IMR-90 (cell line): ENCODE measurements at regions not wholly inside any gene's neighbourhood (a gene's known extent, or its start where the extent isn't known, plus 50 kb on each side); places are given as distances from the start of the nearest gene placed in this dataset.

Source experiments
- ATAC-seq: fragments of 200-7000 bp; cut with Tn5 transposase; 2 replicates; pipeline ENCODE4 v1.9.1; 2020; ENCODE audit warnings: low read depth, mild to moderate bottlenecking, moderate library complexity
- BruUV-seq: library from RNA; stranded (reverse); fragments of 400-500 nt; replicated peaks from 2 replicates; lab custom pipeline; 2021; lab: Mats Ljungman, UMichigan
- CTCF ChIA-PET: fragments of 300-600 bp; formaldehyde crosslinking; extraction: SDS; loops from one replicate; lab custom pipeline; 2021; ENCODE audit warnings: antibody characterized with exemption; lab: Yijun Ruan, JAX
- POLR2A ChIA-PET: fragments of 300-600 bp; sonication (Branson Sonifier 250); formaldehyde crosslinking; loops from one replicate; lab custom pipeline; 2022; ENCODE audit warnings: antibody characterized with exemption; ENCODE audit not compliant: unreplicated experiment; lab: Charles Lee
- DNase-seq: peaks from one replicate; pipeline ENCODE4 v3.0.0; 2013
- H2AFZ ChIP-seq: replicated peaks from 2 replicates; pipeline ENCODE3; 2013; ENCODE audit warnings: low read length, mild to moderate bottlenecking; ENCODE audit not compliant: poor library complexity
- H2AK5ac ChIP-seq: 2 replicates; pipeline ENCODE4 v1.6.1; 2013; ENCODE audit warnings: low read depth, low read length, inconsistent platforms
- H2AK9ac ChIP-seq: replicated peaks from 2 replicates; pipeline ENCODE3; 2013; ENCODE audit warnings: mild to moderate bottlenecking, low read depth, low read length, moderate library complexity; ENCODE audit not compliant: poor library complexity
- H2BK120ac ChIP-seq: 2 replicates; pipeline ENCODE4 v1.6.1; 2013; ENCODE audit warnings: low read depth, low read length, inconsistent platforms
- H2BK15ac ChIP-seq: 3 replicates; pipeline ENCODE4 v1.6.1; 2013; ENCODE audit warnings: low read depth, low read length, inconsistent platforms
- H2BK20ac ChIP-seq: 2 replicates; pipeline ENCODE4 v1.6.1; 2013; ENCODE audit warnings: low read depth, mild to moderate bottlenecking, inconsistent platforms, low read length, moderate library complexity
- H2BK5ac ChIP-seq: 2 replicates; pipeline ENCODE4 v1.6.1; 2013; ENCODE audit warnings: mild to moderate bottlenecking, low read depth, low read length, inconsistent platforms; ENCODE audit not compliant: poor library complexity, severe bottlenecking
- H3K14ac ChIP-seq: replicated peaks from 2 replicates; pipeline ENCODE4 v1.6.1; 2013; ENCODE audit warnings: low read depth, low read length, inconsistent platforms
- H3K18ac ChIP-seq: 2 replicates; pipeline ENCODE4 v1.6.1; 2013; ENCODE audit warnings: low read depth, low read length, control low read depth
- H3K23ac ChIP-seq: 2 replicates; pipeline ENCODE4 v1.6.1; 2013; ENCODE audit warnings: low read depth, low read length, inconsistent platforms
- H3K27ac ChIP-seq: 2 replicates; pipeline ENCODE4 v1.5.1; 2013; ENCODE audit warnings: mild to moderate bottlenecking, control low read depth, low read length; ENCODE audit not compliant: insufficient read depth
- H3K27me3 ChIP-seq: 2 replicates; pipeline ENCODE4 v1.6.1; 2013; ENCODE audit warnings: low read length; ENCODE audit not compliant: control insufficient read depth, insufficient read depth
- H3K36me3 ChIP-seq: 2 replicates; pipeline ENCODE4 v1.6.1; 2013; ENCODE audit warnings: low read length, mixed read lengths; ENCODE audit not compliant: control insufficient read depth, insufficient read depth
- H3K4ac ChIP-seq: 2 replicates; pipeline ENCODE4 v1.6.1; 2013; ENCODE audit warnings: low read depth, low read length, inconsistent platforms
- H3K4me1 ChIP-seq: 2 replicates; pipeline ENCODE4 v1.6.1; 2013; ENCODE audit warnings: low read length, mixed read lengths; ENCODE audit not compliant: control insufficient read depth, insufficient read depth
- H3K4me2 ChIP-seq: 2 replicates; pipeline ENCODE4 v1.6.1; 2013; ENCODE audit warnings: low read depth, mild to moderate bottlenecking, control low read depth, low read length, moderate library complexity
- H3K4me3 ChIP-seq: 2 replicates; pipeline ENCODE4 v1.5.1; 2013; ENCODE audit warnings: low read depth, mild to moderate bottlenecking, control low read depth, low read length, moderate library complexity; ENCODE audit not compliant: insufficient read depth
- H3K56ac ChIP-seq: 2 replicates; pipeline ENCODE4 v1.6.1; 2013; ENCODE audit warnings: low read length, inconsistent platforms; ENCODE audit not compliant: insufficient read depth; ENCODE audit errors: extremely low read depth
- H3K79me1 ChIP-seq, 2 experiments: 2 replicates each; pipeline ENCODE4 v1.6.1; 2013; ENCODE audit warnings: low read length in 2 of 2, inconsistent platforms in 1 of 2, low read depth in 1 of 2
- H3K9ac ChIP-seq: 2 replicates; pipeline ENCODE4 v1.6.1; 2013; ENCODE audit warnings: low read depth, low read length, control low read depth
- H3K9me1 ChIP-seq: 2 replicates; pipeline ENCODE4 v1.6.1; 2013; ENCODE audit warnings: low read length, inconsistent platforms; ENCODE audit not compliant: insufficient read depth
- H3K9me3 ChIP-seq: 2 replicates; pipeline ENCODE4 v1.6.1; 2013; ENCODE audit warnings: low read length; ENCODE audit not compliant: control insufficient read depth, insufficient read depth
- H4K20me1 ChIP-seq: 2 replicates; pipeline ENCODE4 v1.6.1; 2013; ENCODE audit warnings: low read length, inconsistent platforms; ENCODE audit not compliant: insufficient read depth
- H4K5ac ChIP-seq: 2 replicates; pipeline ENCODE4 v1.6.1; 2013; ENCODE audit warnings: mild to moderate bottlenecking, low read depth, low read length, control low read depth
- H4K8ac ChIP-seq, 2 experiments: 2 replicates each; pipeline ENCODE4 v1.6.1; 2013; ENCODE audit warnings: low read depth in 2 of 2, low read length in 2 of 2, control low read depth in 1 of 2, inconsistent platforms in 1 of 2
- H4K91ac ChIP-seq: 2 replicates; pipeline ENCODE4 v1.6.1; 2013; ENCODE audit warnings: low read depth, low read length, inconsistent platforms; ENCODE audit not compliant: insufficient read depth
- CHD1 ChIP-seq: IDR thresholded peaks from 2 replicates; pipeline ENCODE4 v1.6.1; 2012; ENCODE audit warnings: low read depth, low read length, improper control_type of control experiment
- CTCF ChIP-seq: conservative IDR thresholded peaks from 2 replicates; pipeline ENCODE4 v1.5.1; 2012; ENCODE audit warnings: mild to moderate bottlenecking, low read depth, low read length, improper control_type of control experiment
- MAFK ChIP-seq: IDR thresholded peaks from 2 replicates; pipeline ENCODE4 v1.6.1; 2012; ENCODE audit warnings: low read depth, low read length, improper control_type of control experiment
- dilution Hi-C: fragments of 300-500 bp; cut with HindIII; formaldehyde crosslinking; loops from one replicate; pipeline ENCODE4 v1.14.3; 2018; ENCODE audit warnings: low sequenced_read_pairs; ENCODE audit not compliant: unreplicated experiment
- in situ Hi-C: fragments of 300-500 bp; cut with MboI; formaldehyde crosslinking; loops from 3 replicates; pipeline ENCODE4 v1.14.3; 2019; ENCODE audit warnings: low sequenced_read_pairs, inconsistent platforms, mixed read lengths
- intact Hi-C: fragments of 100-400 bp; cut with micrococcal nuclease; formaldehyde crosslinking; loops from 2 replicates; pipeline ENCODE4 v1.10.0; 2022

- Histone ChIP-seq H2BK15ac (no peak overlapping the region), H3K79me1 (no peaks in the 10 kb centered on the region), H3K4ac (no peak overlapping the region), H3K36me3 (no peaks in the 10 kb centered on the region), H2AK9ac (no peak overlapping the region), H3K18ac (no peak overlapping the region), H2AFZ (no peak overlapping the region), H3K27ac (no peak overlapping the region), H4K20me1 (no peaks in the 10 kb centered on the region), H4K5ac (no peak overlapping the region), H3K56ac (no peak overlapping the region), H3K4me3 (no peak overlapping the region), H3K23ac (no peak overlapping the region), H3K9me3 (no peaks in the 10 kb centered on the region), H4K91ac (no peak overlapping the region), H3K27me3 (no peaks in the 10 kb centered on the region), H2BK120ac (no peak overlapping the region), H3K9me1 (no peaks in the 10 kb centered on the region), H3K4me1 (peaks cover 2% of the 10 kb centered on the region; the same call in 1 of the 2 replicates), H3K9ac (no peak overlapping the region), H3K4me2 (no peak overlapping the region), H3K14ac (no peak overlapping the region), H2AK5ac (no peak overlapping the region), H4K8ac (no peak overlapping the region), H2BK5ac (no peak overlapping the region), H2BK20ac (no peak overlapping the region)
- no TSS peak for BruUV-seq
- DNase-seq (no peak), ATAC-seq (no peak)
- TF ChIP-seq CHD1, result no peak
- TF ChIP-seq MAFK, result peak; percentile 25; the same call in 1 of the 2 replicates
- no peak for TF ChIP-seq CTCF
- intact Hi-C loops, result no loop called here
- dilution Hi-C loops, result no loop called here
- POLR2A ChIA-PET, result no interaction called here
- CTCF ChIA-PET, result no interaction called here
- in situ Hi-C loops, result no loop called here
These were observed 99.0 kb upstream of the MAGI2 start for GRCh38 chr7:79552463-79552862.
